Neutrophil (primary cell): ENCODE measurements at regions not wholly inside any gene's neighbourhood (a gene's known extent, or its start where the extent isn't known, plus 50 kb on each side); places are given as distances from the start of the nearest gene placed in this dataset.

Experiments
- H3K27ac ChIP-seq: fragments of 200-600 bp; sonication (generic); 2 replicates; pipeline ENCODE4 v1.5.1; 2016; ENCODE audit warnings: mild to moderate bottlenecking, moderate library complexity
- H3K27me3 ChIP-seq: fragments of 200-600 bp; sonication (generic); 2 replicates; pipeline ENCODE4 v1.6.0; 2016; ENCODE audit warnings: mild to moderate bottlenecking
- H3K36me3 ChIP-seq: fragments of 200-600 bp; sonication (generic); 2 replicates; pipeline ENCODE4 v1.5.1; 2017
- H3K4me1 ChIP-seq, 2 experiments: fragments of 200-600 bp in 1 of 2; sonication (generic) in 1 of 2; 1 replicate in 1 of 2; 2 replicates in 1 of 2; pipeline versions ENCODE4 v1.5.1 to v1.6.1; 2013 to 2016; ENCODE audit warnings: low read depth in 1 of 2, low read length in 1 of 2, mild to moderate bottlenecking in 1 of 2, moderate library complexity in 1 of 2; ENCODE audit not compliant: control insufficient read depth in 1 of 2, insufficient read depth in 1 of 2
- H3K4me3 ChIP-seq, 2 experiments: fragments of 200-600 bp in 1 of 2; sonication (generic) in 1 of 2; 1 replicate in 1 of 2; 2 replicates in 1 of 2; pipeline ENCODE4 v1.5.1; 2013 to 2016; ENCODE audit warnings: low read depth in 1 of 2, low read length in 1 of 2, mild to moderate bottlenecking in 1 of 2, moderate library complexity in 1 of 2
- H3K9me3 ChIP-seq: fragments of 200-600 bp; sonication (generic); 2 replicates; pipeline ENCODE4 v1.5.1; 2016
- CTCF ChIP-seq: fragments of 200-600 bp; sonication (generic); IDR thresholded peaks from 2 replicates; pipeline ENCODE4 v1.5.1; 2016; ENCODE audit warnings: antibody characterized with exemption

GRCh38 chr1:56213068-56213467 is 366.3 kb downstream of the PLPP3 start:
- Histone ChIP-seq H3K27ac (no peak overlapping the region), H3K36me3 (no peaks in the 10 kb centered on the region), H3K27me3 (no peaks in the 10 kb centered on the region), H3K9me3 (no peaks in the 10 kb centered on the region), H3K4me1 (no peaks in the 10 kb centered on the region), H3K4me3 (no peak overlapping the region)
- no peak for TF ChIP-seq CTCF

GRCh38 chr1:56212143-56212542 is 367.2 kb downstream of the PLPP3 start:
- H3K27ac ChIP-seq, result no peak overlapping the region
- TF ChIP-seq CTCF, result no peak

GRCh38 chr1:56206391-56206790 is 373.0 kb downstream of the PLPP3 start:
- H3K27ac ChIP-seq, result no peak overlapping the region
- H3K4me3 ChIP-seq, result no peak overlapping the region
- H3K4me1 ChIP-seq, result no peaks in the 10 kb centered on the region
- no peaks in the 10 kb centered on the region for H3K36me3 ChIP-seq
- TF ChIP-seq CTCF, result no peak
- H3K9me3 ChIP-seq, result no peaks in the 10 kb centered on the region
- no peaks in the 10 kb centered on the region for H3K27me3 ChIP-seq

More at GRCh38 chr1:56212143-56212542, 367.2 kb downstream of the PLPP3 start:
- Histone ChIP-seq H3K9me3 (no peaks in the 10 kb centered on the region), H3K4me1 (no peaks in the 10 kb centered on the region), H3K4me3 (no peak overlapping the region), H3K36me3 (no peaks in the 10 kb centered on the region), H3K27me3 (no peaks in the 10 kb centered on the region)

GRCh38 chr1:56204206-56204605 is 375.2 kb downstream of the PLPP3 start:
- no peak overlapping the region for H3K4me3 ChIP-seq
- H3K27ac ChIP-seq, result no peak overlapping the region
- TF ChIP-seq CTCF, result no peak

GRCh38 chr1:56202796-56203492 is 376.4 kb downstream of the PLPP3 start:
- Histone ChIP-seq H3K27ac (no peak overlapping the region), H3K9me3 (no peaks in the 10 kb centered on the region), H3K27me3 (no peaks in the 10 kb centered on the region), H3K4me1 (peaks cover 0 to 18% of the 10 kb centered on the region in 2 experiments), H3K4me3 (no peak overlapping the region), H3K36me3 (no peaks in the 10 kb centered on the region)
- no peak for TF ChIP-seq CTCF

More at GRCh38 chr1:56204206-56204605, 375.2 kb downstream of the PLPP3 start:
- Histone ChIP-seq H3K4me1 (peaks cover 0 to 12% of the 10 kb centered on the region in 2 experiments), H3K27me3 (no peaks in the 10 kb centered on the region), H3K9me3 (no peaks in the 10 kb centered on the region), H3K36me3 (no peaks in the 10 kb centered on the region)
